ENCODE measurements at regions not wholly inside any gene's neighbourhood (a gene's known extent, or its start where the extent isn't known, plus 50 kb on each side); places are given as distances from the start of the nearest gene placed in this dataset.

GRCh38 chr5:82938901-82939725 lies 138.1 kb downstream of the TMEM167A start:
- TF ChIP-seq, protein P1, sequence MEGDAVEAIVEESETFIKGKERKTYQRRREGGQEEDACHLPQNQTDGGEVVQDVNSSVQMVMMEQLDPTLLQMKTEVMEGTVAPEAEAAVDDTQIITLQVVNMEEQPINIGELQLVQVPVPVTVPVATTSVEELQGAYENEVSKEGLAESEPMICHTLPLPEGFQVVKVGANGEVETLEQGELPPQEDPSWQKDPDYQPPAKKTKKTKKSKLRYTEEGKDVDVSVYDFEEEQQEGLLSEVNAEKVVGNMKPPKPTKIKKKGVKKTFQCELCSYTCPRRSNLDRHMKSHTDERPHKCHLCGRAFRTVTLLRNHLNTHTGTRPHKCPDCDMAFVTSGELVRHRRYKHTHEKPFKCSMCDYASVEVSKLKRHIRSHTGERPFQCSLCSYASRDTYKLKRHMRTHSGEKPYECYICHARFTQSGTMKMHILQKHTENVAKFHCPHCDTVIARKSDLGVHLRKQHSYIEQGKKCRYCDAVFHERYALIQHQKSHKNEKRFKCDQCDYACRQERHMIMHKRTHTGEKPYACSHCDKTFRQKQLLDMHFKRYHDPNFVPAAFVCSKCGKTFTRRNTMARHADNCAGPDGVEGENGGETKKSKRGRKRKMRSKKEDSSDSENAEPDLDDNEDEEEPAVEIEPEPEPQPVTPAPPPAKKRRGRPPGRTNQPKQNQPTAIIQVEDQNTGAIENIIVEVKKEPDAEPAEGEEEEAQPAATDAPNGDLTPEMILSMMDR (IDR thresholded peaks at IDR 0.05; ENCODE audit: low read length) = no peak
- TF ChIP-seq EZH2phosphoT487 (IDR thresholded peaks at IDR 0.05; ENCODE audit: low read length) = no peak

Measured in MM.1S (cell line).